ENCODE measurements at regions not wholly inside any gene's neighbourhood (a gene's known extent, or its start where the extent isn't known, plus 50 kb on each side); places are given as distances from the start of the nearest gene placed in this dataset.

- TF ChIP-seq CTCF (conservative IDR thresholded peaks at IDR 0.05; ENCODE audit: low read depth, low read length), result no peak
- TF ChIP-seq EZH2phosphoT487 (IDR thresholded peaks at IDR 0.05; ENCODE audit: borderline replicate concordance, low read length), result no peak
Observed at GRCh38 chr1:98172578-98172977, 251.7 kb upstream of the DPYD start.
